Prostate gland (tissue), 2 donors: ENCODE measurements at regions not wholly inside any gene's neighbourhood (a gene's known extent, or its start where the extent isn't known, plus 50 kb on each side); places are given as distances from the start of the nearest gene placed in this dataset.

Experiments
- DNase-seq: peaks from one replicate; pipeline ENCODE4 v3.0.0-alpha.2; 2019; ENCODE audit warnings: low spot score
- H3K27ac ChIP-seq, 2 donors: fragments of 200-600 bp; sonication (generic); 2 replicates each; pipeline ENCODE4 v1.5.1; 2017 to 2019
- H3K27me3 ChIP-seq: fragments of 200-600 bp; sonication (generic); replicated peaks from 2 replicates; pipeline ENCODE4 v1.5.1; 2019; ENCODE audit not compliant: insufficient read depth
- H3K36me3 ChIP-seq, 2 donors: fragments of 200-600 bp; sonication (generic); 1 replicate in 1 of 2; 2 replicates in 1 of 2; pipeline versions ENCODE4 v1.5.1 to v1.8.1; 2017 to 2019
- H3K4me1 ChIP-seq: fragments of 200-600 bp; sonication (generic); replicated peaks from 2 replicates; pipeline ENCODE4 v1.5.1; 2019
- H3K4me3 ChIP-seq, 2 donors: fragments of 200-600 bp; sonication (generic); 2 replicates each; pipeline ENCODE4 v1.5.1; 2017 to 2019
- H3K9me3 ChIP-seq: fragments of 200-600 bp; sonication (generic); 2 replicates; pipeline ENCODE4 v1.5.1; 2017
- CTCF ChIP-seq, 4 experiments: fragments of 200-600 bp in 2 of 4; fragments of 450-650 bp in 2 of 4; sonication (generic) in 2 of 4; IDR thresholded peaks; 1 replicate in 3 of 4; 2 replicates in 1 of 4; pipeline ENCODE4 v1.5.1; 2016 to 2019; ENCODE audit warnings: antibody characterized with exemption in 4 of 4, mild to moderate bottlenecking in 2 of 4, moderate library complexity in 2 of 4
- POLR2A ChIP-seq: fragments of 450-650 bp; IDR thresholded peaks from one replicate; pipeline ENCODE4 v1.6.1; 2016; ENCODE audit warnings: antibody characterized with exemption, mild to moderate bottlenecking
- POLR2AphosphoS5 ChIP-seq: sonication (generic); formaldehyde crosslinking; IDR thresholded peaks from one replicate; pipeline ENCODE4 v1.6.1; 2017; ENCODE audit warnings: antibody characterized with exemption
- WGBS: methylation state at CpG from one replicate; pipeline ENCODE4 v1.1.5; 2018; 5-methylcytosine and 5-hydroxymethylcytosine counted together
- intact Hi-C: fragments of 100-400 bp; cut with DNase I; formaldehyde crosslinking; loops from one replicate; pipeline ENCODE4 v1.14.2; 2022

- TF ChIP-seq POLR2A = no peak
- no peak for TF ChIP-seq POLR2AphosphoS5
- no peak for TF ChIP-seq CTCF (IDR thresholded peaks at IDR 0.05)
- H3K4me1 ChIP-seq = no peaks in the 10 kb centered on the region
- H3K27me3 ChIP-seq = no peaks in the 10 kb centered on the region
- intact Hi-C loops = no loop called here
- no peaks in the 10 kb centered on the region for H3K9me3 ChIP-seq
- H3K27ac ChIP-seq = no peak overlapping the region
- no peaks in the 10 kb centered on the region for H3K36me3 ChIP-seq
- H3K4me3 ChIP-seq = no peak overlapping the region
- 61% methylated on average over 24 of the region's 24 CpGs for WGBS
- no peak for DNase-seq
Observed at GRCh38 chr2:166609183-166609959, 115.3 kb upstream of the SCN7A start.

- H3K27ac ChIP-seq = no peak overlapping the region
- DNase-seq = no peak
- no peaks in the 10 kb centered on the region for H3K36me3 ChIP-seq
- TF ChIP-seq POLR2A (no peak), POLR2AphosphoS5 (no peak), CTCF (IDR thresholded peaks at IDR 0.05) (no peak)
- 93% methylated on average over 2 of the region's 2 CpGs for whole genome bisulfite sequencing
- intact Hi-C loops = no loop called here
- H3K4me1 ChIP-seq = no peaks in the 10 kb centered on the region
- H3K27me3 ChIP-seq = no peaks in the 10 kb centered on the region
- H3K9me3 ChIP-seq = no peaks in the 10 kb centered on the region
- H3K4me3 ChIP-seq = no peak overlapping the region
Observed at GRCh38 chr2:166607880-166608279, 113.8 kb upstream of the SCN7A start.

DNA sequence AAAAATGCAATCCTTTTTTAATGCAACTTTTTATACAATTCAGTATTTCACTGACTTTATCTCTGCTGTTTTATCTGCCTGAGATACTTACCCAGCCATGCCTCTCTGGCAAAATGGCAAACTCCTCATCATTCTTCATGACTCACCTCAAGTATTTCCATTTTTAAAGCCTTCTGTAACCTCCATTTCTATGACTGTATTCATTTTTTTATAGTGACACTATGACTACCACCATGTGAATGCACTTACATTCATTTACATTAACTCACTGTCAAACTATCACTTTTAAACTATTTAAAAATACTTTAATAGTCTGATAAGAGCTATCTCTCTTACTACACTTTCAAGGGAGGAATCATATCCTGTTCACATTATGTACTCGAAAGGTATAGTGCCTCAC lies 99.4 kb upstream of the SCN7A start:
- no peaks in the 10 kb centered on the region for H3K4me1 ChIP-seq
- no peaks in the 10 kb centered on the region for H3K27me3 ChIP-seq
- 94% methylated on average over 1 of the region's 1 CpG for WGBS
- TF ChIP-seq POLR2AphosphoS5 (no peak), POLR2A (no peak), CTCF (IDR thresholded peaks at IDR 0.05) (no peak)
- no peaks in the 10 kb centered on the region for H3K9me3 ChIP-seq
- no peak overlapping the region for H3K4me3 ChIP-seq
- no peak overlapping the region for H3K27ac ChIP-seq
- no peaks in the 10 kb centered on the region for H3K36me3 ChIP-seq
- intact Hi-C loops = no loop called here
- no peak for DNase-seq

DNA sequence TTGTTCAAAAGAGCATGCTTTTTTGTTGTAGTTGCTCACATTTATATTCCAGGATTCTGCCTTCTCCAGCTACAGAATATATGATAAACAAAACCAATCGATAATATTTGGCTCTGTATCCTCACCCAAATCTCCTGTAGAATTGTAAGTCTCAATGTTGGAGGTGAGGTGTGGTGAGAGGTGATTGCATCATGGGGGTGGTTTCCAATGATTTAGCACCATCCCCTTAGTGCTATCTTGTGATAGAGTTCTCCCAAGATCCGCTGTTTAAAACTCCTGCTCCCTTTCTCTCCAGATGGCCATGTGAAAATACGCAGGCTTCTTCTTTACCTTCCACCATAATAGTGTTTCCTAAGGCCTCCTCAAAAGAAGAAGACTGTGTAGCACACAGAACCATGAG lies 98.7 kb upstream of the SCN7A start:
- H3K36me3 ChIP-seq = no peaks in the 10 kb centered on the region
- H3K9me3 ChIP-seq = no peaks in the 10 kb centered on the region
- H3K27me3 ChIP-seq = no peaks in the 10 kb centered on the region
- TF ChIP-seq POLR2AphosphoS5 (no peak), CTCF (IDR thresholded peaks at IDR 0.05) (no peak), POLR2A (no peak)
- DNase-seq = no peak
- H3K4me1 ChIP-seq = no peaks in the 10 kb centered on the region
- 95% methylated on average over 3 of the region's 3 CpGs for WGBS
- H3K4me3 ChIP-seq = no peak overlapping the region
- no peak overlapping the region for H3K27ac ChIP-seq
- intact Hi-C loops = no loop called here

DNA sequence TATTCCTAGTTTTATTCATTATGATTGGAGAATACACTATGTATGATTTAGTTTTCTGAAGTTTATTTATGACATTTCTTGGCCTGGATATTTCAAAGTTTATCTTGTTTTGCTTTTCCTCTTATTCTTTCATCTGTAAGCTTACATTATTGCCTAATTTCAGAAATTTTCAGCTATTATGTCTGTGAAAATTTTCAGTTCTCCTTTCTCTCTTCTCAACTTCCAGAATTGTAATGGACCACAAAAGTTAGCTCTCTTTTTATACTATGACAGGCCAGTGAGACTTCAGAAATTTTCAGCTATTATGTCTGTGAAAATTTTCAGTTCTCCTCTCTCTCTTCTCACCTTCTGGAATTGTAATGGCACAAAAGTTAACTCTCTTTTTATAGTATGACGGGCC lies 97.2 kb upstream of the SCN7A start:
- WGBS = 0% methylated on average over 1 of the region's 1 CpG
- no peak overlapping the region for H3K4me3 ChIP-seq
- TF ChIP-seq POLR2A (no peak), POLR2AphosphoS5 (no peak), CTCF (IDR thresholded peaks at IDR 0.05) (no peak)
- no peaks in the 10 kb centered on the region for H3K27me3 ChIP-seq
- no peak overlapping the region for H3K27ac ChIP-seq
- no peaks in the 10 kb centered on the region for H3K9me3 ChIP-seq
- H3K4me1 ChIP-seq = no peaks in the 10 kb centered on the region
- intact Hi-C loops = no loop called here
- H3K36me3 ChIP-seq = no peaks in the 10 kb centered on the region
- no peak for DNase-seq
